NCI-H146 (cell line): ENCODE measurements at regions not wholly inside any gene's neighbourhood (a gene's known extent, or its start where the extent isn't known, plus 50 kb on each side); places are given as distances from the start of the nearest gene placed in this dataset.
"Not testable (repeated sequence)": the region's sequence is repeated elsewhere in the genome, so short reads cannot be mapped to it uniquely, and the experiment has no call there.

Experiments
- DNase-seq: peaks from one replicate; lab custom pipeline; 2025; lab: John Stamatoyannopoulos, UW

DNA sequence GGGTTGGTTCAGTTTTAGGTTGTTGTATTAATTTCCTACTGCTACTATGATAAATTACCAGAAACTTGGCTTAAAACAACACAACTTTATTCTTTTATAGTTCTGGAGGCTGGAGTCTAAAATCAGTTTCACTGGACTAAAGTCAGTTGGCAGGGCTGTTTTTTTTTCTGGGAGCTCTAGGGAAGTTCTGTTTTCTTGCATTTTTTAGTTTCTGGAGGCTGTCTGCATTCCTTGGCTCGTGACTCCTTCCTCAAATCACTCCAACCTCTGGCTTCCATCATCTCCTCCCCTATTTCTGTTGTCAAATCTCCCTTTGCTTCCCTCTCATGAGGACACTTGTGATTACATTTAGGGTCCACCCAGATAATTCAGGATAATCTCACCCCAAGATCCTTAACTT is 51.3 kb upstream of the SUB1 start:
- no peak for DNase-seq

DNA sequence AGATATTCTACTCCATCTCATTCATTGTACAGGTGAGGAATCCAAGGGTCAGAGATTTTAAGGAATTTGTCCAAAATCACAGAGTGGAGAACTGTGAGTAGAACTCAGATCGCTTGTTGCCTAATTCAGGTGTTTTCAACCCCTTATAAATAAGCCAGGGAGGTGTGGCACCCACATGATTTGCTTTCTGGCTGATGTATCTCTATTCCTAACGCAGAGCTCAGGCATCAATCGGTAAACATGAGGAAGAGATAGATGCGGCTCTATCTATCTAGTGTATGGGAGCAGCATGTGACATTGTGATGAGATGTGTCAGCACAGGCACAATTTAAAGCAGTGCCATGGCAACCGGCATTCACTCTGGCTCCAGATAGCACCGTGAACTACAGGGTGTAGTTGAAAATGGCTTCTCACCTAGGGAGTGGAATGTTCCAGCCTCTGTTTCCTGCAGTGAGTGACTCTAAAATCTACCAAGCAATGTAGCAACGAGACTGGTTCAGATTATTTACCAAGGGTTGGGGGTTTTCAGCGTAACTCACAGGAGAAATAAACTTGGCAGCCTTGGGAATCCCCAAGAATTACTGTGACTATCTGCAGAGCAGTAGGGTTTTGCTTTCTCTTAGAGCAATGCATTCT is 53.4 kb upstream of the SUB1 start:
- peak; percentile 77 for DNase-seq

DNA sequence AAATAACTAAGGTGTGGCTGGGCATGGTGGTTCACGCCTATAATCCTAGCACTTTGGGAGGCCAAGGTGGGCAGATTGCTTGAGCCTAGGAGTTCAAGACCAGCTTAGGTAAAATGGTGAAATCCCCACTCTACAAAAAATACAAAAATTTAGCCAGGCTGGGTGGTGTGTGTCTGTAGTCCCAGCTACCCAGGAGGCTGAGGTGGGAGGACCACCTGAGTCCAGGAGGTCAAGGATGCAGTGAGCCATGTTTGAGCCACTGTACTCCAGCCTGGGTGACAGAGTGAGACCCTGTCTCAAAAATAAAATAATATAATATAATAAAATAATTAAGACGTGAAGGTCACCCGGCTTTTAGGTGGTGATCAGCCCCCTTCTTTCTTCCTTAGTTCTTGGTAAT is 58.0 kb upstream of the SUB1 start:
- DNase-seq = not testable (repeated sequence)

- no peak for DNase-seq
Measured at GRCh38 chr5:32526810-32527209, 58.5 kb upstream of the SUB1 start.

- DNase-seq = peak; percentile 18
Measured at GRCh38 chr5:32523625-32524024, 61.7 kb upstream of the SUB1 start.

DNA sequence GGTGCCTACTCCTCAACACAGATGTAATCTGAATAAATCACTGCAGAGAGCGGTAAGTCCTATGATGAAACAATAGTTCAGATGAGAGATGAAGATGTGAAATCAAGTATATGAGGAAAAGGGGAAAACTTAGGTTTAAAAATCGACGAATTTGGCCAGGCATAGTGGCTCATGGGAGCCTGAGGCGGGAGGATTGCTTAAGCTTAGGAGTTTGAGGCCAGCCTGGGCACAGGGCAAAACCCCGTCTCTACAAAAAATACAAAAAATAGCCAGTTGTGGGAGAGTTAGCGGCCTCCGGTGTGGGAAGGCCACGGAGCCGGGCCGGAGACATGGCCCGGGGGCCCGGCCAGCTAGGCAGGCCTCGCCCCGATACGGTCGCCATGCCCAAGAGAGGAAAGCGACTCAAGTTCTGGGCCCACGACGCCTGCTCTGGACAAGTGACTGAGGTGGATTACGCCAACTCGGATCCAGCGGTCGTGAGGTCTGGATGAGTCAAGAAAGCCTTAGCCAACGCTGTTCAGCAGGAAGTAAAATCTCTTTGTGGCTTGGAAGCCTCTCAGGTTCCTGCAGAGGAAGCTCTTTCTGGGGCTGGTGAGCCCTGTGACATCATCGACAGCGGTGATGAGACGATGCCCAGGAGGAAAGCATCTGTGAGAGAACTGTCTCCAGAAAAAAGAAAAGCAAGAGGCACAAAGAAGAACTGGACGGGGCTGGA is 62.8 kb upstream of the SUB1 start:
- DNase-seq = no peak

- no peak for DNase-seq
Measured at GRCh38 chr5:32521481-32521880, 63.9 kb upstream of the SUB1 start.

DNA sequence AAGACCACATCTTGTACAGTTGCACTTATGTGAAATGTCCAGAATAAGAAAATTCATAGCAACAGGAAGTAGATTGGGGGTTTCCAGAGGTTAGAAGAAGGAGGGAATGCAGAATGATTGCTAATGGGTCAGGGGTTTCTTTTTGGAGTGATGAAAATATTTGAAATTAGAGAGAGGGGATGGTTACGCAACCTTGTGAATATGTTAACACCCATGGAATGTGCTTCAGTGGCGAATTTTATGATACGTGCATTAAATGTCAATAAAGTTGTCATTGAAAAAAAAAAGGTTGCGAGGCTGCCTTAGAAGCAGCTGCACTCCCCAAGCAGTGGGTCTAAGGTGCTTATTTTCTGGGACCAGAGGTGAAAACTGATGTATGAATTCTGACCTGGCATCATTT is 64.4 kb upstream of the SUB1 start:
- DNase-seq = no peak

GRCh38 chr5:32520356-32520755 is 65.0 kb upstream of the SUB1 start:
- no peak for DNase-seq

DNA sequence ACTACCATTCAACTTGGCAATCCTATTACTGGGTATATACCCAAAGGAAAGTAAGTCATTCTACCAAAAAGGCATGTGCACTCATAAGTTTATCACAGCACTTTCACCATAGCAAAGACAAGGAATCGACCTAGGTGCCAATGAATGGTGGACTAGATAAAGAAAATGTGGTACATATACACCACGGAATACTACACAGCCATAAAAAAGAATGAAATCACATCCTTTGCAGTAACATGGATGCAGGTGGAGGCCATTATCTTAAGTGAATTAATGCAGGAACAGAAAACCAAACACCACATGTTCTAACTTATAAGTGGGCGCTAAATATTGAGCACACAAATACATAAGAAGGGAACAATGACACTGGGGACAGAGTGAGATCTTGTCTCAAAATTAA is 65.8 kb upstream of the SUB1 start:
- no peak for DNase-seq

DNA sequence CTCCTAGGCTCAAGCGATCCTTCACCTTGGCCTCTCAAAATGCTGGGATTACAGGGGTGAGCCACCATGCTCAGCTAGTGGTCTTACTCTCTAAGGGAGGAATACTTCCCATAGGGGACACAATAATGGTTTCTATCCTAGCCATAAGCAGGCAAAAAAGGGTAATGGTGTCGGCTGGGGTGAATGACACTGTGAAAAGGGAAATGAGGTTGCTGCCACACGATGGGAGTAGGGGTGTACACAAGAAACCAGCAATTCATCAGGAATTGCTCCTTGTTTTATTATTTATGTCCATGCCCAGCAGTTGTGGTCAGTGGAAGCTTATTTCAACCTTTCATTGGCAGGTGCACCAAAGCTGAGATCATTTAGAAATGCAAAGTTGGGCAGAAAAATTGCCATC is 70.3 kb upstream of the ZFR start:
- DNase-seq = no peak

DNA sequence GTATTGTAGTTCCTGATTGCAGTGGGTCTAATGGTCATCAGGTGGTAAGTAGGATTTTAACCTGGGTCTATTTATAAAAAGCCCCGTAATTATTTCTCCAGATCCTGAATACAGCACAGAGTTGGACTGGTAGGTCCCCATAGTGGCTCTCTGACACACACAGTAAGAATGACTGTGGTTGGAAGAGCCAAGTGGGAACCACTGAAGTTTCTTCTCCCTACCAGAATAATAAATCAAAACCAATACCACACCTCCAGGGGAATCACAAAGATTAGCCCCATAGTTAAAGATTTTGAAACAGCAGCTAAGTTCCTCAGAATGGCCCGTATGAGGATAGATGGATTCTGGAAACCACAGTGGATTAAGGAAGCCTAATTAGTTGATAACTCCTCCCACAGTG is 68.4 kb upstream of the ZFR start:
- DNase-seq = no peak

DNA sequence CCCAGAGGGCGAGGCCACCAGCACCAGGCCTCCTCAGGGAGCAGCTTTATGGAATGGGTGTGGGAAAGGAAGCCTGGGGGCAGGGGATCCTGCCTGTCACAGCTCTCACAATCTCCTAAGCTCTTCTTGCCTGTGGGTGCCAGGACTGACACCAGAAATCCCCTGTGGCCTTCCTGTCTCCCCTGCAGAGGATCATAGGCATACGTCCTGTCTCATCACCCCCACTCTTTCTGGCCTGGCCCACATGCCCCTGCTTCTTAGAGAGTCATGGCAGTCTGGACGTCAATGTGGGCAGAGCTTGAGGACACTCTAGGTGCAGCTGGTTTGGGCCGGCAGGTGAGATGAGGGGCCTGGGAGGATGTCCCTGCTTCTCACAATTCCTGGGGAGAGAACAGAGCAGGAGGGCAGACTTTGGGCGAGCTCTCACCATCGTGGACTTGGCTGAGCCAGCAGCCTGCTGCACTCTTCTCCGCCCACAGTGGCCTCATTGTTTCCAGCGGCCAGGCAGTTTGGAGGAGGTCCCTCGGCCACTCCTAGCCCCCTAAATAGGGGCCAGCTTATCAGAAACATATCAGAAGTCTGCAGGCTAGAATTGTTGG is 67.3 kb upstream of the ZFR start:
- DNase-seq = no peak

DNA sequence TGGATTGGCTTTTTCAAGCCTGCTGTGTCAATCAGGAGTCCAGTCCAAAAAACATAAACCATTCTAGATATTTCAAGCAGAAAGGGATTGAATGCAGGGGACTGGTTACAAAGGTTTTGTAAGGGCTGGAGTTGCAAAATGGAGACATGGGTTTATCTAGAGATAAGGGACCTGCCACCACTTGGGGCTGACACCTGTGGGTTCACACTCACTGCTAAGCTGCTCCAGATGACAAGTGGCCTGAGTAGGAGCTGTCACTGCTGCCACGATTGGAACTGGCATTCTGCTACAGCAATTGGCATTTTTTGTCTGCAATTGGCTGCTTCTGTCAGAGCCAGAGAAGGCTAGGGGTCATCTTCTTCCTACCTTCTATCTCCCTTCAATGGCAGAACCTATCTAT is 66.3 kb upstream of the ZFR start:
- no peak for DNase-seq

- no peak for DNase-seq
Measured at GRCh38 chr5:32508806-32509805, 64.6 kb upstream of the ZFR start.

- no peak for DNase-seq
Measured at GRCh38 chr5:32507738-32508434, 63.3 kb upstream of the ZFR start.

DNA sequence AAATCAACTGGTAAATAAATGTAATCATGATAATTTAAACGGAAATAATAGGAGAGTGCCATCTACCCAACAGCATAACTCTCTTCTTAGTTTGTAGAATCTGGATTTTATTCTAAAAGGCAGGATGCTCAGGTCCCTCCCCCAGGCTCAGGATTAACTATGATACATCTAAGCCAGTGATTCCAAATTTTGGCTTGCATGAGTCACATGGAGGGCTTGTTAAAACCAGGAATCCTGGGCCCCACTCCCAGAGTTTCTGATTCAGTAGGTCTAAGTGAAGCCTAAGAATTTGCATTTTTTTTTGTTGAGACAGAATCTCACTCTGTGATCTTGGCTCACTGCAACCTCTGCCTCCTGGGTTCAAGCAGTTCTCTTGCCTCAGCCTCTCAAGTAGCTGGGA is 62.3 kb upstream of the ZFR start:
- DNase-seq = no peak

DNA sequence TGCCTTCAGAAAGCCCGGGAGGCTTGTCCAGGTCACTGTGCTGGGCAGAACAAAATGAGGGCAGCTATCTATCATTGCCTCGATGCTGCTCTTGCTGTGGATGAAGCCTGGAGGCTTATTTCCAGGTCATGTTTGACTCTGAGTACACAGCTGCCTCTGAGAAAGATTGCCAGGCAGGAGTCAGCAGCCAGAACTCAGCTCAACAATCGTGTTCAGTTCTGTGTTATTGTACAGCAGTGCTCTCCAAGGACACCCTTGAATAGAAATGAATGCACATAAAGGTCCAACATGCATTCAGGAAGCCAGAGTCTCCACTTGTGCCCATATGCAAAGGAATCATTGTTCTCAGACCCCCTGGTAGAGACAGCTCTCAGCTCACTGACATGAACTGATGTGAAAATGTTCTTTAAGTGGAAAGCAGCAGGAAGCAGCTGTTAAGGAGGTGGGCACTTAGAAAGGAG is 61.7 kb upstream of the ZFR start:
- peak; percentile 66 for DNase-seq

DNA sequence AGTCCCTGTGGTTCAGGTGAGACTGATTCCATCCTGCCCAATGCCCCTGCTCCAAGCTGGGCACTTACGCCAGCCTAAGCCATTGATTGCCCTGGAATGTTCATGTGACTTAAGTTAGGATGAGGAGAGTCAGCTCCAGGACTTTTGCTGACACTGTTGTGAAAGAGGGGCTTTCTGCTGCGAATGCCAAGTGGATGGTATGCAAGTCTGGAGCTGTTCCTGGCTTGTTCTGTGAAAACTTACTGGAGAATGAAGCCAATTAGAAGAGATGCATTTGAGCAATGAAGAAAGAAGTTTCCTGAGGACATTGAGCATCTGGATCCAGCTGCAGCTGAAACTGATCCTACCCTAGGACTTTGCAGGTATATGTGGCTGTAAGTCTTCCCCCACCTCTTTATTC is 61.2 kb upstream of the ZFR start:
- DNase-seq = peak; percentile 37

DNA sequence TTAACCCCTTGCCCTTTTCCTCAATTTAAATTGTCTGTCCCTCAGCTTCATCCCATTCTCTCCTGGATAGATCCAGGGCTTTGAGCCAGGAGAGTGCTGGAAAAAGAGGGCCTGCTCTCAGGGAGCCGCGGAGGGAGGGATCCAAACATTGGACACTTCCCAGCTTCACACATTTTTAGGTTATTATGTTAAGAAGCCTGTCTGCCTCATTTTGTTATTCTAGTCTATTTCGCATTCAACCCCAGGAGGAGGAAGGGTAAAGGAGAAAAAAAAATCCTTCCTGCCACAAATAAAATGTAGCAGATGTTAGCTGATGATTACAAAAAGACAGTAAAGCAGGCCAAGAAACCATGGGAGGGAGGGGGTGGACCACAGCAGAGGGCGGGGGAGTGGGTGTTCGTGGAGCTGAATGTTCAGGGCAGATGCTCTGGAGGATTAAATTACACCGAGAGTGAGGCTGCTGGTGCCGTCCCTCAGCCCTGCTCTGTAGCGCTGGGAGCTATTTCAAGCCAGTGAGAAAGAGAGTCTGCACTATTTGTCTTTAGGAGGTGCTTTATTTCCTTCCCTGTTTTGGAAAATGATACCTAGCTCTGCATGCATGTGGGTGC is 60.6 kb upstream of the ZFR start:
- DNase-seq = peak; percentile 88

GRCh38 chr5:32504329-32504988 is 59.9 kb upstream of the ZFR start:
- peak; percentile 32 for DNase-seq
